ENCODE measurements at regions not wholly inside any gene's neighbourhood (a gene's known extent, or its start where the extent isn't known, plus 50 kb on each side); places are given as distances from the start of the nearest gene placed in this dataset.

DNA sequence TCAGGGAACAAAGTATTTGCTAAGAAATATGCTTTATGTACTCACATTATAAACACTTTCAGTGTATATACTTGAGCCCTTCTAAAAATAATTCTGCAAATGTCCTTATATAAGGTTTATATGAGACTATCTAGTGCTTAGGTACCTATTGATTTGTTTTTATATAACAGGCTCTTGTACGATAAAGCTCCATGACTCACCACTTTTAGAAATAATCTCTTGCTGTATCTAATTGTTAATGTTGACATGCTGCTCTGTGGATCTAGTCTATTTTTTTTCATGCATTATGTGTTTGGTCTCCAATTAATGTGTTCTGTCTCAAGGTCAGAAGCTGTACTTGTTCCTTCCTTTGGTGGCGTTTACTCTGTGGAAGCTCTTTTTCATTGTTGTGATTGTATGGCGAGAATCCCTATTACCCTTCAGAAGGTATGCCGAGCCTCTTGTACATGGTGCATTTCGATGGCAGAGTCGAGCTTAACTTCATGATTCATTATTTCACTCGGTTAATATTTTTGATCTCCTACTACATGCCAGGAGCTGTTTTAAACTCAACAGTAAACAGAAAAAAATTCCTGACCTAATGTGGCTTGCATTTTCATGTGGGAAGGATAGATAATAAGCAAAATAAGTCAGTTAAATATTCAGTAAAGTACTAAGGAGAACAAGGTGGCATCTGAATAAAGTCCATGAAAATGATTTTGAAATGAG lies 361.6 kb downstream of the COG6 start (continued):
- no peak for TF ChIP-seq RBBP5 (conservative IDR thresholded peaks at IDR 0.05)
- no peak for TF ChIP-seq NFYA (IDR thresholded peaks at IDR 0.05; ENCODE audit: borderline replicate concordance, low read depth, low read length)
- TF ChIP-seq DPF2 (IDR thresholded peaks at IDR 0.05), result no peak

GRCh38 chr13:40017662-40018262 lies 362.3 kb downstream of the COG6 start:
- Histone ChIP-seq H3K36me3 (ENCODE audit: control insufficient read depth in 2 of 2, insufficient read depth in 2 of 2, low read length in 1 of 2) (no peaks in the 10 kb centered on the region), H3K27me3 (replicated peaks in 1 of 2; ENCODE audit: control insufficient read depth in 2 of 2, insufficient read depth in 2 of 2, low read length in 1 of 2) (no peaks in the 10 kb centered on the region; a peak in 1 of 4 replicates), H3K27ac (ENCODE audit: control insufficient read depth, insufficient read depth) (no peak overlapping the region), H3K79me2 (ENCODE audit: control insufficient read depth, insufficient read depth, low read length) (no peaks in the 10 kb centered on the region), H4K20me1 (ENCODE audit: control insufficient read depth, insufficient read depth) (no peaks in the 10 kb centered on the region), H3K4me3 (no peak overlapping the region), H3K4me1 (ENCODE audit: control insufficient read depth, insufficient read depth, low read length) (no peaks in the 10 kb centered on the region), H3K9ac (ENCODE audit: control insufficient read depth, insufficient read depth, low read length) (no peak overlapping the region), H3K9me3 (replicated peaks; ENCODE audit: control insufficient read depth, insufficient read depth, low read length) (no peaks in the 10 kb centered on the region; the same call in 1 of the 3 replicates), H2AFZ (ENCODE audit: control insufficient read depth, low read depth, low read length) (no peak overlapping the region), H3K4me2 (ENCODE audit: control insufficient read depth, insufficient read depth) (no peak overlapping the region)
- 54% methylated on average over 6 of the region's 6 CpGs for WGBS (ENCODE audit: insufficient coverage, insufficient replicate concordance, low lambda C conversion rate, missing lambda C conversion rate)
- in situ Hi-C loops (cut with MboI), result no loop called here
- no peak for DNase-seq (ENCODE audit: low read depth, low spot score)
- intact Hi-C loops (cut with micrococcal nuclease; ENCODE audit: unreplicated experiment), result no loop called here
- ChIA-PET CTCF (interaction anchor here (0.6 to 2.9 kb wide), 6 partner anchors 8 to 665 kb away, joined by 3 to 11 read pairs (median 3); no protein-coding TSS in a partner anchor), SMC1A (ENCODE audit: uncharacterized antibody, unreplicated experiment) (interaction anchor here (1.0 to 1.3 kb wide), 2 partner anchors 25 to 665 kb away, joined by 4 read pairs; no protein-coding TSS in a partner anchor), RAD21 (ENCODE audit: unreplicated experiment) (interaction anchor here (1.2 to 1.4 kb wide), 2 partner anchors 42 to 43 kb away, joined by 3 to 4 read pairs; no protein-coding TSS in a partner anchor), POLR2A (interaction anchor here (0.6 kb wide), 1 partner anchor 414 kb away, joined by 3 read pairs; no protein-coding TSS in a partner anchor)
- no peak for FAIRE-seq
- no peak for ATAC-seq
- no TSS peak for BruUV-seq (replicated peaks)
- TF ChIP-seq, protein P1, sequence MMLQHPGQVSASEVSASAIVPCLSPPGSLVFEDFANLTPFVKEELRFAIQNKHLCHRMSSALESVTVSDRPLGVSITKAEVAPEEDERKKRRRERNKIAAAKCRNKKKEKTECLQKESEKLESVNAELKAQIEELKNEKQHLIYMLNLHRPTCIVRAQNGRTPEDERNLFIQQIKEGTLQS (IDR thresholded peaks at IDR 0.05; ENCODE audit: borderline replicate concordance, extremely low read depth, low read depth, low read length), result no peak
- no peak for TF ChIP-seq HDAC6 (IDR thresholded peaks at IDR 0.05; ENCODE audit: unreplicated experiment)
- no peak for TF ChIP-seq ZZZ3 (IDR thresholded peaks at IDR 0.05; ENCODE audit: control insufficient read depth, insufficient read length, low read depth)
- TF ChIP-seq POLR2AphosphoS5 (IDR thresholded peaks at IDR 0.05; ENCODE audit: low read length), result no peak
- TF ChIP-seq SMC3 (IDR thresholded peaks at IDR 0.05; ENCODE audit: borderline replicate concordance, low read length), result no peak
- no peak for TF ChIP-seq ZBTB11 (CRISPR knock-in tag; IDR thresholded peaks at IDR 0.05)
- no peak for TF ChIP-seq FOS (IDR thresholded peaks at IDR 0.05; ENCODE audit: borderline replicate concordance, extremely low read depth, insufficient read length)
- TF ChIP-seq ZNF207 (IDR thresholded peaks at IDR 0.05; ENCODE audit: borderline replicate concordance), result no peak
- TF ChIP-seq SMARCA5 (IDR thresholded peaks at IDR 0.05), result no peak
- no peak for TF ChIP-seq RAD21 (IDR thresholded peaks at IDR 0.05; ENCODE audit: insufficient read depth, low read depth, low read length)
- no peak for TF ChIP-seq ESRRA (IDR thresholded peaks at IDR 0.05; ENCODE audit: low read length)
- TF ChIP-seq CTCF (IDR thresholded peaks at IDR 0.05 in 2 of 3, conservative IDR thresholded peaks at IDR 0.05 in 1 of 3; ENCODE audit: control insufficient read depth in 2 of 3, extremely low read depth in 1 of 3, insufficient read depth in 1 of 3, low read depth in 3 of 3, low read length in 3 of 3), result no peak
- TF ChIP-seq TARDBP (IDR thresholded peaks at IDR 0.05; ENCODE audit: borderline replicate concordance), result no peak
